Inferior parietal cortex (tissue), 1 donor: ENCODE measurements at regions not wholly inside any gene's neighbourhood (a gene's known extent, or its start where the extent isn't known, plus 50 kb on each side); places are given as distances from the start of the nearest gene placed in this dataset.

Experiments
- DNase-seq: peaks from one replicate; pipeline ENCODE4 v3.0.0-alpha.2; 2016; ENCODE audit errors: extremely low spot score

DNA sequence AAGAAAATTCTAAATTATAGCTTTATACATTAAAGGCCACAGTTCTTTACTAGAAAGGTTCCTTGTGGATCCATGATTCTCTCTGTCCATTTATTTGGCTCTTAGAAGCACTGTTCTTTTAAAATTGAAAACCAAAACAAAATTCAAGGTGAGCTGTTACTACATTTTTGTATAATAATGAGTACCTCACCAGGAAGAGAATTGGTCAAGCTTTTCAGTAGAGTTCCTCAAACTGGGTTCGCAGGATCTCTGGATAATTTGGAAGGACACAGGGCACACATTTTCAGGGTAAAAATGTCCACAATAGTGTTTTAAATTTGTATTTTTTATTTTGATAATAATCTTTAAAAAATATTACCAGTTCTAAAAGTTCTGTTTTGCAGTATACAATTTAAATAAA, 93.0 kb downstream of the PPP1R3A start:
- no peak for DNase-seq

DNA sequence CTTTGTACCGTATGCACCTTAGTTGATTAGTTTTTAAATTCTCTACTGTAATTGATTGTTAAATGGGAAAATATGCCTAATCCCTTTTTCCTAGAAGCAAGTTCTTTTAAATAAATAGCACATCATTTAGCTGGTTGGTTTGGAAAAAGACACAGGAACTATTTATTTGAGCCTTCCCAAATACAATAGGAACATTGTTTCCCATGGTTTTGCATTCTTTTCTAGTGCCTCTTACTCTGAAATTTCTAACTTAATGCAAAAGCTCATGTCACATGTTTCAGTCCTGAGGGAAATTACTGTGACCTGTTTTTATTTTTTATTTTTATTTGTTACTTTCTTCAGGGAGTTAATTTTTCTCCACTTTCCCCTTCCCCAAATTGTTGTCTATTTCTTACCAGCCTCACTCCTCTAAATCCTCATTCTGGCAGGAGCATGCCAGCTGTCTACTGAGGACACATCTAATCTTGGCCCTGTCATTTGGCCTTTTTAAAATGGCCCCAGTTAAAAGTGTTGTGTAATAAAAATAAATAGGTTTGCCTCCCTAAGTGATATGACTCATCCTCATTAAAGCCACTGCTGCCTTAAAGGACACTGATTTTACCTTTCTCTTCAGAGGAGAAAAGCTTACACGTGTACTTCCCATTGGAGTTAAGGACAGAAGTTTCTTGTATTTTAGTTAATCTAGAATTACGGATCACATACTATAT, 94.5 kb downstream of the PPP1R3A start:
- no peak for DNase-seq

DNA sequence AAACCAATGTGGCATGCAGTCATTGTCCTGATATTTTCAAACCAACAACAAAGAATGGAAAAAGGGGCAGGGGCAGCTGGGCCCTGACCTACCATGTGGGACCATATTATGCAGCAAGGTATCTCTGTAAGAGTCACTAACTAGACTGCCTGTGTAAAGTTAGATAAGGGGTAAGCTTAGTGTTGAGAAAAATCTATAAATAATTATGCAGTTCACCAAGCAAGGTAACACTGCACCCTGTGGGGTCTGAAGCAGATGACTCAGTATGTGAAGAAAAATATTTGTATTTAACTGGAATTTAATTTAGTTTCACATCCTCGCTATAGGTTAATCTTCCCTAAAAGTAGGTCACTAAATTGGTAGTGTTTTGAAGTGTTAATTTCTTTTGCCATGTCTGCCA, 99.3 kb downstream of the PPP1R3A start:
- no peak for DNase-seq

DNA sequence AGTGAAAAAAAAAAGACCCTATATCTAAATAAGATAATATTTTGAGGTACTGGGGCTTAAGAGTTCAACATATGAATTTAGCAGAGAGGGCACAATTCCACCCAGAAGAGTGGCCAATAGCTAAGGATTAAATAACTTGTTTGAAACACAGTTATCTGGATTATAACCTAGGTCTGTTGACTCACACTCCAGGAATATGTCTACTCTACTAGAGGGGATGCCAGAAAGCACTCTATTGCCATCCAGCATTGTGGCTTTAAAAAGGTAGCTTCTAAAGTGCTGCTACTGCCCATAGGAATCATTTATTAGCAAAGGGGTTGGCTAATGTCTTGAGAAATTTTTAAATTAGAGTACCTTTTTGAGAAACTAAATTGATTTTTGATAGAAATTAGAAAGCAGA, 102.2 kb downstream of the PPP1R3A start:
- DNase-seq = no peak

DNA sequence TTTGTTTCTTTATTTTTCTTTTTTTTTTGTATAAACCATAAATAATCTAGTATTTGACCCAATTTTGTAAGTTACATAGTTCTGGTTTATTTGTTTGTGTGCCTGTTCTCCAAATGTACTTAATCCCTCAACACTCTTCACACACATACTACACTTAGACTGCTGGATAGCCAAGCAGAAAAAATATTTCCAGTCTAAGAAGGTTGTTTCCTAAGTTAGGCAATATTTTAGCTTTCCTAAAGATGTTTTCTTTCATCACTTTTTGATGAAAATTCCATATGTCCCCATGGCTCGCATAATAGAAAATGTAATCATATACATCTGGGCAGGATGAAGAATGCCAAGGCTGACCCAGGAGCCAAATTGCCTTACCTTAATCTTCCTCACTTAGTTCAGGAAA, 105.3 kb downstream of the PPP1R3A start:
- no peak for DNase-seq

DNA sequence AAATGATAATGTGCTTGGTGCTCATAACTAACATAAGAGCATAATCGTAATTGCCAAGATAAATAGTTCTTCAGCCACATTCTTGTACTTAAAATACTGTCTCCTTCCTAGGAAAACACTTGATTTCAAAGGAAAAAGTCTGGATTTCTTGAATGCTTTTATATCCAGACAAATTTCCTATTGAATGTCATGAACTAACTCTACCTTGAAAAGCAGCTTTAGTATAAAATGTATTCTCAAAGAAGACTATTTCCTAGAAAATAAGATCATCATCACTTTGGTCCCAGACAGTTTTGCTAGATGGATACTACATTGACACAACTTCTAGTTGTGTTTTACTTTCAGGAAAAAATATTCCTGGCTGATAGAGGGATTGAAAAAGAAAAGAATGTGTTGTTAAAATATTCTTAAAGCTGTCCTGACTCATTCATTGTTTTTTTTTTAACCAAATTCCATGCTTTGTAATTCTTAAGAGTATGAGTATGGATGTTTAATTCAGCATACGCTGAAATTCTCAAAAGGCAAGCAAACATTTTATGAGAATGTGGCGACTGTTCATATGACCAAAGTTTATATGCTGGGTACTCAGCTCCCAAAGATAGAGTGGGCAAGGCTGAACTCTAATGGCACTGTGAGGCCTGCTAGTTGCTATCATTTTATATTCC, 106.1 kb downstream of the PPP1R3A start:
- DNase-seq = no peak

DNA sequence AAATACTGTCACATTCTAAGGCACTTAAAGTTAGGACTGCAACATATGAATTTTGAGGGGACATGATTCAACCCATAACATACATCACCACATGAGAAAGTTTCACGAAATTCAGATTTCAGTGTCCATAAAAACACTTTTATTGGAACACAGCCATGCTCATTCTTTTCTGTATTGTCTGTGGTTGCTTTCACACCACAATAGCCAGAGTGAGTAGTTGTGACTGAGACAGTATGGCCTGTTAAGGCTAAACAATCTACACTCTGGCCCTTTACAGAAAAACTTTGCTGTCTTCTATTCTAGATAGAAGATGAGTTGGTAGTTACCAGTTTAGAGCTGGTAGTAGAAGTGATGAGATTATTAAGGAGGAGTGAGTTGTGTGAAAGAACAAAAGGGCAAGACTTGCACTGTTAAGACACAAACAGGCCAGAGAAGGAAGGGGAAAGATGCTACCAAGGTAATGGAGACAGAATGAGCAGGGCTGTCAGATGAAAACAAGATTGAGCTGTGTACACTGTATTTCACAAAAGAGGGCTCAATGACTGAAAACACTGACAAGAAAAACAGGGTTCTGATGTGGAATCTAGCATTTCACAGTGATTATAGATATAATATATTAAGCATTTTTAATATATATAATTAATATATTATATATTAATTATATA, 108.6 kb downstream of the PPP1R3A start:
- DNase-seq = no peak

DNA sequence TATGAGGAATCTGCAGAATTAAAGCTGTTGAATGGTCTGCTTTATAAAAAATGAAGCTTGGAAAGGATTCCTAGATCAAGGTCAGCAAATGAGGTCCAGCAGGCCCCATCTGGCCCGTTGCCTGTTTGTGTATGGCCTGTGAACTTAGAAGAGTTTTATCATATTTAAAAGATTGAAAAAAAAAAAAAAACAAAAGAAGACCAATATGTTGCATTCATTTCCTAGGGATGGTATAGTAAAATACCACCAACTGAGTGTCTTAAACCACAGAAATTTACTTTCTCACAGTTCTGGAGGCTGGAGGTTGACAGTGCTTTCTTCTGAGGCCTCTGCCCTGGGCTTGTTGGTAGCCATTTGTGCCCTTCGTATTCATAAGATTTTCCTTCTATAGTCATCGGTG, 109.2 kb downstream of the PPP1R3A start:
- no peak for DNase-seq

DNA sequence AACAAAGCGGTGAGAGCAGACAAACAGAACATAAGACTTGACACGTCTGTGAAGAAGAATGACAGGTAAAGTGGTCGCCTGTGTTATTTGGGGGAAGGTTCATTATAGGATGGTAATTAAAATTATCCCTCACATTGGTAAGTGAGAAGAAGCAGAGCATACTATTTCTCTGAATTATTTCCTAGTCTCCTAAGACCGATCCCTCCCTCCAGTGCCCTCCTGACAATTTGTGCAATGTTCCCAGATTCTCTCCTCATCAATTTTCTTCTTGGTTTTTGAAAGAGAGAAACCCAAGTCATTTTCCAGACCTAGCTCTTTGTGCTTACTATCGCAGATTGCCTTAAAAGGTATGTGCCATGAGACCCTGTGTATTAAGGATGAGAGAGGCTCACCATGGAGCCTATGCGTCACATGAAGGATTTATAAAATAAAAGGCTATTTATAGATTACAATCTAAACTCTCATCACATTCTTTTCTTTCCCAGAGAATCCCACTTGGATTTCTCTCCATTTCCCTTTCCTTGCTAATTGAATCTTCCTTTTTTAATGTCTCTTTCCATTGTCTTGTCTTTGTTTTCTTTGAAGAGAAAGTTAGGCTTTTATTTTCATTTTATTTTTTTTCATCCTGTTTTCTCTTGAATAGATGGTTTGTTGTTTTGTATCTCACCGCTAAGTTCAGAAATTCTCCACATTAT, 112.0 kb downstream of the PPP1R3A start:
- no peak for DNase-seq

DNA sequence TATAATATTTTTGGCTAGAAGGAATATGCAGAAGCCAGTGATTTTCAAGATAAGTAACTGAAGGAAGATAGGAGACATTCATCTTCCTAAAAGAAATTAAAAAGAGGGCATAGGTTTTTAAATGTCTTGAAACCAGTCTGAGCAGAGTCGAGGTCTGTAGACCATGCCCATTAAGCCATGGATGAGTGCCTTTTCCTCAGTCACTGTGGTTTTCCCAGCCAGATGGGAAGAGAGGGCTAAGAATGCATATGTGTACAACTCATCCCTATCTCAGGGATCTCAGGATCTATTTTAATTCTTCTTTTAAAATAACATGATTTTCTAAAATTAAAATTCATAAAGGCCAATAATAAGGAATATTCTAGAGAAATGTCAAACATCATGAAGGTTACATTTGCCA, 112.8 kb downstream of the PPP1R3A start:
- DNase-seq = no peak

DNA sequence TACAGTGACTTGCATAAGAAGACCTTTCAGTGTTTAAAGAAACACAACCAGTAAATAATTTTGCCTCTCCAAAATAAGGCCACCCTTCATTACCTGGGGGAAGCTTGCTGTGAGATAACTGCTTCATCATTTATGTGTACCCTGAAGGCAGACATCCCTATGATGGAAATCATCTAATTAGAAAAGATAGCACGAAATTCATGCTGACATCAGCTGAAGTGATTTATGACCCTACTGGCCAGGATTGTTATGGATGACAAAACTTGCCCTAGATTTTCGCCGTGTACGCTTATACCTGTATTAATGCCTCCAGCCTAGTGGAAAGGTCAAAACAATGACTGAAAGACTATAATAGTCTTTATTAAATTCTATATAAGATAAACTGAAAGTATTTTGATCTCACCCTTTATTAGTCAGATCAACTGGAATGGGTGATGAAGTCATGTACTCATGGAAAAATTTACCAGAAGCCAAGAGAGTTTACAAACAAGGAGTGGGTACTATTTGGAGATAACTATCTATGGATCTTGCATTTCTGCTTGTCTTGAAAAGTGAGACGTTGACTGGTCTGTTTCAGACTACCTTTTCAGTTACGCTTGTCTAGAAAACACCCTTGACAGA, 114.2 kb downstream of the PPP1R3A start:
- no peak for DNase-seq

DNA sequence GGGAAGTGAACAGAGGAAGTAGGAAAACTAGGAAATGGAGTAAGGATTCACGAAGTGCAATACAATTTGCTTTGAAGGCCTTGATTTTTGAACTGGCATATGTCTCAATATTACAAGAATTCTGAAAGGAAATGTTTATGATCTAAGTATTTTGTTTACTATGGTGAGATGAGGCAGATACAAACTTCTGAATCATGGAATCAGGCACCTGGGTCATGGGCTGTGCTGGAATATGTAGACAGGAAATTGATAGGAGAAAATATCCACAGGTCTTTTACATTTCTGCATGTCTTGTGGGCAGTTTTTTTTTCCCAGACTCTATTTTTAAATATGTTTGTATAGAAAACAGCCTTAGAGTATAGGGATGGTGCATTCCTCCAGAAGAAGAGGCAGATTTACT, 117.1 kb downstream of the PPP1R3A start:
- no peak for DNase-seq

DNA sequence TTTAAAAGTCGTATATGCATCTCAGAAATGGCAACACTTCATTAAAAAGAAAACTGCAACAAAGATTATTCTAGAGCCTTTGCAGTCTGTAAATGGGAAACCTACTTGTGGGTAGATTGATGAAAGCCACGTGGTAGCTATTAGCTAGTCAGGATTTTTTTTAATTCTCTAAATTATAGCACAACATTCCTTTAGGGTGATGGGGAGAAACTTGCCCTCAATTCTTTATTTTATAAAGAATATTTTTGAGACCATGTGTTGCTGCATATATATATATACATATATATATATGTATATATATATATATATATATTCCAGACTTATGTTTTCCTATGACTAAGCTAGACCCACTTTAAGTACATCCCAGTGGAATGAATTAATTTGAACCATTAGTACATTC, 118.0 kb downstream of the PPP1R3A start:
- DNase-seq = no peak

DNA sequence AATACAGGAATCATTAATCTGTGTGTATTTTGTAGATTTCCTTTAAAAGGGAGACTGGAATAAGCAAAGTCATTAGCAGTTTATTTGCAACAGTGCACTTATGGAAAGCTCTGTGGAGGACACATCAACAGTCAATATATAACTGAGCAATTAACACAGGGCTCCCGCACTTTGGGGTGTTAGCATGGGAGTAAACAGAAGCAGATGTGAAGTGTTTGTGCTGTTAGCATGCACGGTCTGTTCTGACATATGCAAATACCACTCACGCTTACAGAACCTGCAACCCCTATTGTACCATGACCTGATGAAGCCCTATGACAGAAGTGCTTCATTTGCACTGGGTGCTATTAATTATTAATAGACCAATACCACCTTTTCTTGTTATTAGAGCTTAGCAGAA, 118.9 kb downstream of the PPP1R3A start:
- DNase-seq = no peak

DNA sequence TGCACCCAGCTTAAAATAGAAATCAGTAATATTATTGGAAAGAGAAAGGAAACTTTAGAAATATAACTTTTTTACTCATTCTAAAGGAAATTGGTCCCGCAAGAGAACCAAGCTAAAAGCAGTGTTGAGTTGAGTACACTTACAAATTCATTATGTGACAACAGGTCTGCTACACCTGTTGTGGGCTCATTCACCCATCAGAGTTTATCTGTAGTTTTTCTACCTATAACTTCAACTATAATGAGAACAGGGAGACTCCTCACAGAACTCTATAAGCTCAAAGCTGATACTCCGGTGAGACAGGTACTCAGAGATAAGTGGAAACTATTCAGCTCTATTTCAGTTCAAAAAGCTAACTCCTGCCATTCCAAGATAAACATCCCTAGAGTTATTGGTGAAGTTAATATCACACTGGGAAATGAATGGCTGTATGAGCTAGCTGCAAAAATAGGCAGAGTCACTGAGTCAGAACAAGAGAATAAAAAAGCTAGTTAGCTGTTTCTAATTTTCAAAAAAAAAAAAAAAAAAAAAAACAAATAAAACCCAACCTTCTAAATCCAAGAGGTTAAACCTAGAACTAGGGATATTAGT, 121.3 kb downstream of the PPP1R3A start:
- no peak for DNase-seq

DNA sequence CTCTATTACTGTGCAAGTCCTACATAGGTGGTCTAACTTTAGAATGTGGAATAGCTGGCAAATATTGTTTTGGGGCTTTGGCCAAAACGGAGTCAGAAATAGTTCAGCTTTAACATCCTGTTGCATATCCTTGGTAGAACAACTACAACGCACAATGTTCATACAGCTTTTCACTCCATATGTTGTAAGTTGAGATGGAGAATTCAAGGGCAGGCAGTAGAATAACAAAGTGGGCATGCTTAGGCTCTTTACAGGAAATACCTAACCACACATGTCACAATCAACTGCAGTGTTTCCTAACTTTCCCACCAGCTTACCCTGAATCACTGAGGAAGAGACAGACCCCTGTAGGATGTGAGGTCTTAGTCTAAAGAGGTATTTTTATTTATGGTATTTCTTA, 122.3 kb downstream of the PPP1R3A start:
- DNase-seq = no peak

DNA sequence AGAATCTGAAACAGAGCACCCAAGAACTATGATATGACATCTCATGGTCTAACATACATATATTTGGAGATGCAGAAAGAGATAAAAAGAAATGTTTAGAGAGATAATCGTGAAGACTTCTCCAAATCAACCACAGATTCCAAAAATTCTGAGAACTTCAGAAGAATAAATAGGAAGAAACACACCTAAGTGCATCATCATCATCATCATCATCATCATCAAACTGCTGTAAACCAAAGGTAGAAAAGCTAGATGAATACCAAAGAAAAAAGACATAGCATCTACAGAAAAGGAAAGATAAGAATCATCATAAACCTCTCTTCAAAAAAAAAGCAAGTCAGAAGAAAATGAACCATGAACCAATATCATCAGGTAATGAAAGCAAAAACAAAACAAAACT, 124.2 kb downstream of the PPP1R3A start:
- no peak for DNase-seq

DNA sequence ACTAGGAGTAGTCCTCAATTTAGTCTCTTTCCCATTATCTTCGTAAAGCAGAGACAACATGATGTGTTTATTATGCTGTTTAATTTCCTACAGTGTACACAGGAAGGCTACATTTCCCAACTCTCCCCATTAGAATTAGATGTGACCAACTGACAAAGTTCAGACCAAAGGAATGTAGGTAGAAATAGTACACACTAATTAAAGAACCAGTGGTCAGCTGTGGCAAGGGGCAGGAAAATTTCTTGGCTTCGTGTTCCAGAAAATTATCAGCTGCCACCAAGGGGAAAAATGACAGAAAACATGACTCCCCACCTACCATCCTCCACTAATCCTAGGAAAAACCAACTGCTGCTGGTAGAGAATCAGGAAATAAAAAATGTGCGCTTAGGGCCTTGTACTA, 125.6 kb downstream of the PPP1R3A start:
- DNase-seq = no peak

DNA sequence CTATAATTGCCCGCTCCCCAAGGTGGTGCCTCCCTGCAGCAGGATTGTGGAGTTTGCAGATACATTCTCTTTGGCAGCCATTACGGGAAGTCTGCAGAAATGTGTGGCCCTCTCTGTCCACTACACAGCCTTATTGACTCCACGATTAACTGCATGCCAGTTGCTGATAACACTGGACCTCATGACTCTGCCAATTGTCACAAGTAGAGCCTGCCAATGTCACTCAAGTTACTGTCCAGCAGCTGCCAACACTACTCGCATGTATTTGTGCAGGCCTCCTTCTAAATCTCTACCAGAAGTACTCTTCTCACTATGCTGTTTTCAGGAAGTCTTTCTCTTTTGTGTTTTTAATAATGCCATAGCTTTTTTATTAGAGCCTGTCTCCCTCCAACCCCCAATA, 128.8 kb downstream of the PPP1R3A start:
- no peak for DNase-seq

DNA sequence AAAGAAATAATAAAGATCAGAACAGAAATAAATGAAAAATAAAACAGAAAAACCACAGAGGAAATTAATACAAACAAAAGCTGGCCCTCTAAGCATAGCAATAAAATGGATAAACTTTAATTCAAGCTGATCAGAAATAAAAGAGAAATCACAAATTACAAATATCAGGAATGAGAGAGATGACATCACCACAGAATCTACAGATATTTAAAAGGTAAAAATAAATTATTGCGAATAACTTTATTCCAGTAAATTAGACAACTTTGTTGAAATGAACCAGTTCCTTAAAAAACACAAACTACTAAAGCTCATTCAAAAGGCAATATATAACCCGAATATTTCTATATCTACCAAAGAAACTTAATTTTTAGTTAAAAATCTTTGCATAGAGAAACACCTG, 131.7 kb downstream of the PPP1R3A start:
- no peak for DNase-seq

DNA sequence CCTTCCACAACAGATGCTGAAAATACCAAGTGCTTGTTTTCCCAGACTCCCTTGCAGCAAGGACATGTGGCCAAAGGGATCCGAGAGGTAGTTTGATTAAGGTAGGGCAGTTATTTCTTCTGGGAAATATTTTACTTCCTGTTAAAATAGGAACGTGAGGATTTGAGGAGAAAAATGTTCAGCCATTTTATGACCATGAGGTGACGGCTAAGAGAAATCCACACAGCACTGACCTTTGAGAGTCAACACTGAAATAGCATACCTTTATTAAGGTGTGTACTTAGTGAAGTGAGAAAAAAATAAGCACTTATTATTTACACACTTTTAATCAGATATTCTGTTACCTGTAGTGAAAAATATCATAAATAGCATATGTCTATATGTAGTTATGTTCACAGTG, 133.9 kb downstream of the PPP1R3A start:
- no peak for DNase-seq

DNA sequence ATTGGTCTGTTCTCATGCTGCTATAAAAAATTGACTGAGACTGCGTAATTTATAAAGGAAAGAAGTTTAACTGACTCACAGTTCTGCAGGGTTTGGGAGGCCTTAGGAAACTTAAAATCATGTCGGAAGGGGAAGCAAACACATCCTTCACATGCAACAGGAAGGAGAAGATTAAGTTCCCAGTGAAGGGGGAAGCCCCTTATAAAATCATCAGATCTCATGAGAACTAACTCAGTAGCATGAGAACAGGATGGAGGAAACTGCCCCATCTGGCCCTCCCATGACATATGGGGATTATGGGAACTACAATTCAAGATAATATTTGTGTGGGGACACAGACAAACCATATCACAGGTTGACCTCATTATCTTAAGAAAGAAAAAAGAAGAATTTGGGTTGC, 134.5 kb downstream of the PPP1R3A start:
- DNase-seq = no peak
